T-helper 22 cell (primary cell): ENCODE measurements at regions not wholly inside any gene's neighbourhood (a gene's known extent, or its start where the extent isn't known, plus 50 kb on each side); places are given as distances from the start of the nearest gene placed in this dataset.

Experiments used
- DNase-seq: peaks from one replicate; pipeline ENCODE4 v3.0.0-alpha.2; 2020; ENCODE audit warnings: low read depth

- no peak for DNase-seq
Observed at GRCh38 chr2:118321432-118322105, 233.3 kb downstream of the INSIG2 start.

GRCh38 chr2:118320658-118321057 is 232.4 kb downstream of the INSIG2 start:
- DNase-seq = no peak

GRCh38 chr2:118320196-118320595 is 231.9 kb downstream of the INSIG2 start:
- no peak for DNase-seq

- DNase-seq = no peak
Observed at GRCh38 chr2:118319271-118319684, 231.0 kb downstream of the INSIG2 start.

- no peak for DNase-seq
Observed at GRCh38 chr2:118315606-118316005, 227.3 kb downstream of the INSIG2 start.

GRCh38 chr2:118312969-118313756 is 224.9 kb downstream of the INSIG2 start:
- no peak for DNase-seq

GRCh38 chr2:118310681-118311429 is 222.6 kb downstream of the INSIG2 start:
- DNase-seq = no peak

- peak; percentile 21 for DNase-seq
Observed at GRCh38 chr2:118309946-118310680, 221.8 kb downstream of the INSIG2 start.

GRCh38 chr2:118309257-118309945 is 221.1 kb downstream of the INSIG2 start:
- no peak for DNase-seq

GRCh38 chr2:118307864-118308263 is 219.6 kb downstream of the INSIG2 start:
- DNase-seq = no peak

GRCh38 chr2:118301248-118301647 is 213.0 kb downstream of the INSIG2 start:
- no peak for DNase-seq

GRCh38 chr2:118300832-118301231 is 212.6 kb downstream of the INSIG2 start:
- no peak for DNase-seq

- no peak for DNase-seq
Observed at GRCh38 chr2:118296663-118297062, 208.4 kb downstream of the INSIG2 start.

- no peak for DNase-seq
Observed at GRCh38 chr2:118295592-118296390, 207.5 kb downstream of the INSIG2 start.

- no peak for DNase-seq
Observed at GRCh38 chr2:118294063-118294462, 205.8 kb downstream of the INSIG2 start.

GRCh38 chr2:118292991-118293390 is 204.7 kb downstream of the INSIG2 start:
- no peak for DNase-seq

GRCh38 chr2:118291251-118291880 is 203.1 kb downstream of the INSIG2 start:
- no peak for DNase-seq

- DNase-seq = no peak
Observed at GRCh38 chr2:118290411-118291250, 202.4 kb downstream of the INSIG2 start.

GRCh38 chr2:118279005-118279404 is 190.7 kb downstream of the INSIG2 start:
- no peak for DNase-seq
